NCI-H510A (cell line): ENCODE measurements at regions not wholly inside any gene's neighbourhood (a gene's known extent, or its start where the extent isn't known, plus 50 kb on each side); places are given as distances from the start of the nearest gene placed in this dataset.
"Not testable (repeated sequence)": the region's sequence is repeated elsewhere in the genome, so short reads cannot be mapped to it uniquely, and the experiment has no call there.

Source experiments
- DNase-seq: peaks from one replicate; lab custom pipeline; 2025; lab: John Stamatoyannopoulos, UW

DNA sequence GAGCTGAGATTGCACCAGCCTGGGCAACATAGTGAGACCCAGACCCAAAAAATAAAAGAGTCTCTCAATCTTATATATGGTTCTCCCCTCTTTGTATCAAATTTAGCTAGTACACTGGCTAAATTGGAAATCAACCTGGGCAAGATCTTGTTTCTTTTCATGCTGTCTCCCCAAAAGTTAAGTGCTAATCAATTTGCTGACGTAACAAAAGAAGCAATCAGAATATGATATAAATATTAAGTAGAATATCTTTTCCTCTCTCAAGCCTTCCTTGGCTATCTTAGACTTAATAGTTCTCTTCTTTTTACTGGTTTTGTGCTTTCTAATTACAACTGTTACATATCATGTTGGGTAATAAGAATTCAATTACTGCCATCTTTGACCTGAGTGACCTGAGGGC, 258.9 kb downstream of the KCNRG start:
- no peak for DNase-seq

DNA sequence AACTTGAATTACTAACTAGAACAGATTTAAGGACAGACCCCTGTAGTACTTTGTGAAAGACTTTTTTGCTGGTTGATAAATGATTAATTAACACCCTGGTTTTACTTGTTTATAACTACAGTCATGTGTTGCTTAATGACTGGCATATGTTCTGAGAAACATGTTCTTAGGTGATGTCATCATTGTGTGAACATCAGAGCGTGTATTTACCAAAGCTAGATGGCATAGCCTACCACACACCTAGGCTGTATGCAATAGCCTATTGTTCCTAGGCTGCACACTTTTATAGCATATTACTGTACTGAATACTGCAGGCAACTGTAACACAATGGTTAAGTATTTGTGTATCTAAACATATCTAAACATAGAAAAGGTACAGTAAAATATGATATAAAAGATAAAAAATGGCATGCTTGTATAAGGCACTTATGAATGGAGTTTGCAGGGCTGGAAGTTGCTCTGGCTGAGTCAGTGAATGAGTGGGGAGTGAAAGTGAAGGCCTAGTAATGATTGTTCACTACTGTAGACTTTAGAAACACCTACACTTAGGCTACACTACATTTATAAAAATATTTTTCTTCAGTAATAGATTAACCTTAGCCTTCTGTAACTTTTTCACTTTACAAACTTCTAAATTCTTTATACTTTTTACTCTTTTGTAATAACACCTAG, 260.3 kb downstream of the KCNRG start:
- no peak for DNase-seq

DNA sequence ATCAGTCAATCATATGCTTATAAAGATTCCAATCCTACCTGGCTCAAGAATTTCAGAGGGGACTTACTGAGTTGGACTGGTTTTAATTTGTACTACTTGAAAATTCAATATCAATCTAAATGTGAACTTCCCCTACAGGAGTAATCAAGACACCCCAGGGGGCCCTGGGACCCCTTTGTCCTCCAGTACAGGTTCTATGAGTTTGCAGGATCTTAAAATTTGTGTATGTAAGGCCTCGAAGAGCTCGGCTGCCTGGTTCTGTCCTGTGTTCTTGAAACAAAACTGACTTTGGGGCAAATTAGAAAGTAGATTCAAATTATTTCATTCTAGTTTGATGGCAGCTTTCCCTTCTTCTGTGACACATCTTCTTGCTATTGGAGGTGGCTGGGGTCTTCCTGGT, 261.3 kb downstream of the KCNRG start:
- no peak for DNase-seq

DNA sequence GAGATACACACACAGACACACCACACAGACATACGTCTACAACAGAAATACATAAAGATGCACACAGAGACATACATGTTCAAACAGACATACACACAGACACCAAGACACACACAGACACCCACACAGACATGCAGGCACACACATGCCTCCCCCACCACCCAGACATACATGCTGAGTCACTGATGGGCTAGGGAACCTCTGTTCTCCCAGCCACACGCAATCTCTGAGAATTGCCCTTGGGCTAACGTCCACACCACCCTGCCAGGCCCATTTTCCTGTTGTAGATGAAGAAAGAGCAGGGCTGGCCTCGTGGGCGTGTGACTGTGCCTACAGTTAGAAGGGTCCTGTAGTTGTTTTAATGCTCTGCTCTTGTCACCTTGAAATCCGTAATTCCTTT, 261.9 kb downstream of the KCNRG start:
- DNase-seq: no peak

DNA sequence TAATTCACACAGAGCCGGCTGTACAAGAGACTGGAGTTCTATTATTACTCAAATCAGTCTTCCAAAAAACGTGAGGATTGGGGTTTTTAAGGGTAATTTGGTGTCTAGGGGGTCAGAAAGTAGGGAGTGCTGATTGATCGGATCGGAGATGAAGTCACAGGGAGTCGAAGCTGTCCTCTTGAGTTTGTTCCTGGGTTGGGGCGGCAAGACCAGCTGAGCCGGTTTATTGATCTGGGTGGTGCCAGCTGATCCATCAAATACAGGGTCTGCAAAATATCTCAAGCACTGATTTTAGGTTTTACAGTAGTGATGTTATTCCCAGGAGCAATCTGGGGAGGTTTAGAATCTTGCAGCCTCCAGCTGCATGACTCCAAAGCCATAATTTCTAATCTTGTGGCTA, 262.7 kb downstream of the KCNRG start:
- no peak for DNase-seq

DNA sequence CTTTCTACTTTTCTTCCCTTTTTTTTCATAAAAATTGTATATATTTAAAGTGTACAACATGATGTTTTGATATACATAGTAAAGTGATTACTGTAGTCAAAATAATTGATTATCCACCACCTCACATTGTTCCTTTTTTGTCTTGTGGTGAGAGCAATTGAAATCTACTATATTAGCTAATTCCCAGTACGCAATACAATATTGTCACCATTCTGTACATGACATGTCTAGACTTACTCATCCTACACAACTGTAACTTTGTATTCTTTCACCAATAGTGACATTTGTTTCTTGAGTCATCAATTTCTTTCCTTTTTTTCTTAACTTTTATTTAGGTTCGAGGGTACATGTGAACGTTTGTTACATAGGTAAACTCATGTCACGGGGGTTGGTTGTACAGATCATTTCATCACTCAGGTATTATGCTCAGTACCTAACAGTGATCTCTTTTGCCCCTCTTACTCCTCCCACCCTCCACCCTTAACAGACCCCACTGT, 265.2 kb downstream of the KCNRG start:
- no peak for DNase-seq

DNA sequence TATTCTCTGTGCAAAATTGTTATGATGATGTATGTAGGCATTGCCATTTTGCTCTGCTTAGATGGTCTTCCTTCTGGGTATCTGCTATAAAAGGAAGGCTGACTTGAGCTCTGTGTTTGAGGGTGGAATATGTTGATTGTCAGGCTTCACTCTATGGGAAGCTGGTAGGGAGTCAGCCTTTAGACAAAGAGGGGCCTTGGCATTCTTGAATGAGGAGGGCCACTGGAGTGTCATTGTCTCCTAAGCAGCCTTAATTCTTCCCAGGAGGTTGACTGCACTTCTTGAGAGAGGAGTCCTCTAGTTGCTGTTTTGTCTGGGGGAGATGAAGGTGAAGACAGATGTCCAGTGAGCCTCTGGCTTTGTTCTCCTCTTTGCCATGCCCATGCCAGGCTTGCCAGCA, 266.8 kb downstream of the KCNRG start:
- DNase-seq: no peak

DNA sequence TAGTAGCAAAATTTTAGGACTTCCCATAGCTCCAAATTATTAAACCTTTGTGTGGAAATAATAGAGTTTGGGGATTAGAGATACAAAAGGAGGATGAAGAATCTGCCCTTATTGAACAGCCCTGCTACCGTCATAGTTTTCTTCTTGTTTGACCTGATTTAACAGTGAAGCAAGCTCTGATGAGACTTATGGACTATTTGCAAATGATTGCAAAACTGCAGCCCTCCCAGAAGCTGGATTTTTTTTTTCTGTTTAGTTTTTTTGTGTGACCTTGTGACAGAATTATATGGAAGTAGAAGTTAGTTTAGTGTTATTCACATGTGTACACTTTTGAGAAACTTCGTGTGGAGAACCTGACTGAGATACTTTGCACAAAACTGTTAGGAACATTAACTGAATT, 267.8 kb downstream of the KCNRG start:
- no peak for DNase-seq

DNA sequence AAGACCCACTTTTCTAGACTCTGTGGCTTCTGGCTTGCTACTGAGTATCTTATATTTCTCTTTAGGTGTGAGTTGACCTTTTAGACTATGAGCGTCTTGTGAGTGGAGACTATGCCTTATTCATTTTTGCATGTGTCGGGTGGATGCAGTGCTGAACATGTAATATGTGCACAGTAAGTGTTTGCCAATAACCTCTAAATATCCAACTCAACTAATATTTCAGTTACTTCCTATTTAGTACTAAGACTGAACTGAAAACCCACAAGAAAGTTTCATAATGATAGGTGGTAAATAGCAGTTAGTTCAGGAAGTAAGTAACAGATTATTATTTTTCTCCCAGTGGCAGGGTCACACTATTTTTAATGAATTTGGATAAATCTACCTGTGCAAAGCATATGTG, 269.3 kb downstream of the KCNRG start:
- DNase-seq: no peak

DNA sequence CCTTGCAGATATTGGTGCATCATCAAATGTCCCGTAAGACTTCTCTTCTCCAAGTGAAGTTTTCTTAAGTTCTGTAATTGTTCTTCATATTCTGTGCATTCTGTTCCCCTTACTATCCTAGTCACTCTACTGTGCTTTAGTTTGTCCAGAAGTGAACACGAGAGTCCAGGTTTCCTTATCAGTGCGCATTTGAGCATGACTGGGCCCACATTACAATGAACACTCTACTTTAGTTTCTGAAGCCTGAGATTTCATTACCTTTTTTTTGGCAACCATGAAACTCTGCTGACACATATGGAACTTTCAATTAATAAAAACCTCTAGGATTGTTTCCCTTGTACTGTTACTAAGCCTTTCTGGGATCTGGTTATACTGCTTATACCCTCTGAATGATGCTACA, 270.0 kb downstream of the KCNRG start:
- DNase-seq: no peak

DNA sequence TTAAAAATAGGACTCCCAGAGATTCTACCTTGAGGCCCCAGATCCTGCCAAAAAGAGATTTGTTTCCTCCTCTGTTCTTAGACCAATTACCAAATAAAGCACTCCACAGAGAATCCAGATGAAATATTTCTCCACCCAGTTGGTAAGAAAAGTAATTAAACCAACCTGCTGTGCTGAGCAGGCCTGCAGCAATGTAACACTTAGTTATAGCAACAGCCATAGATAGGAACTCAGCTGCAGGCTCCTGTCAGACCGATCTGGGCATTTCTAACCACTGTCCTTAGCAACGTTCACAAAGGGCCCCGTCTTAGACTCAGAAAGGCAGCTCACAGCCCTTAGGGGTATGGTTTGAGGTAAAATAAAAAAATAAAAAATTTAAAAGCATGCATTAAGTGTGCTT, 271.1 kb downstream of the KCNRG start:
- no peak for DNase-seq

DNA sequence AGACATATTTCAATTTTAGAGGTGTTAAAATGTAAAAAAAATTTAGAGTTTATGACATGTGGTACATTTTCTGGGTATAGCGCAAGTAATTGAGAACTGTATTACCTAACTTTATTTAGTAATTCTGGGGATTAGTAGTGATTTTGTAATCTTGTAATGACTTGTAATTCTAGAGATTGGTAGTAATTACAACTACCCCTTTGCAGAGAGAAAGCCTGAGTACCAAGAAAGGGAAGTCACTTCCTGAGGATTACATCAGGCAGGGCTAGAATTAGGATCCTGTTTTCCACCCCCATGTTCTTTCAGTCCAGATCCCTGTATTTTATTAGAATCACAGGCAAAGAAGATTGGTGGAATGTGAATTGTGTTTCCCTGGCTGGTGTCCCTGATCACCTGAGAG, 274.9 kb downstream of the KCNRG start:
- DNase-seq: no peak

DNA sequence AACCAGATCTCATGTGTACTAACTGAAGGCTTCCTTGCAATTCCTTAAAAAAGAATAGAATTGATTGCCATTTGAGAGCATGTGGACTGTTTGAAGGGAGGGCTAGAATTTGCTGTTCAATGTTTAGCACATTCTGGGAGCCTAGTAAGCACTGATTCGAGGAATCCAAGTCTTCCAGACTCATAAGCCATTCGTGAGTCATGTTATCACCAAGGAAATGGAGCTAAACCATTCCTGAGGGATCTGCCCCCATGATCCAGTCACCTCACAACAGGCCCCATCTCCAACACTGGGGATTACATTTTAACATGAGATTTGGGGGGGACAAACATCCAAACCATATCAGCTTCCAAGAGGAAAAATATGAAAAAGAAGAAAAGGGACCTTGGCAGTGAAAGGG, 276.4 kb downstream of the KCNRG start:
- no peak for DNase-seq

DNA sequence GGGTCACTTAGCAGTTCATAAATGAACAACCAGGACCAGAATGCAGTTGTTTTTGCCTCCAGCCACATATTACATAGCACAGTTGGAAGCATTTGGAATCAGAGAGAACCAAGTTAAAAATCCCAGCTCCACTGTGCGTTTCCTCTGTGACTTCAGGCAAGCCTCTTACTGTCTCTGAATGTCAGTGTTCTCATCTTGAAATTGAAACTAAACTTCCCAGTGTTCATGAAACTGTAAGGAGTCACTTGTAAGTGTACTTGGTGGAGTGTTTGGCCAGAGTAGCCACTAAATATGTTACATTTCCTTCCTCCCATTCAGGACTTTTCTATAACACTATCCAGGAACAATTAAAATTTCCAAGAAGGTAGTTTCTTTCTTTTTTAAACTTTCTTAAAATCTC, 276.8 kb downstream of the KCNRG start:
- no peak for DNase-seq

DNA sequence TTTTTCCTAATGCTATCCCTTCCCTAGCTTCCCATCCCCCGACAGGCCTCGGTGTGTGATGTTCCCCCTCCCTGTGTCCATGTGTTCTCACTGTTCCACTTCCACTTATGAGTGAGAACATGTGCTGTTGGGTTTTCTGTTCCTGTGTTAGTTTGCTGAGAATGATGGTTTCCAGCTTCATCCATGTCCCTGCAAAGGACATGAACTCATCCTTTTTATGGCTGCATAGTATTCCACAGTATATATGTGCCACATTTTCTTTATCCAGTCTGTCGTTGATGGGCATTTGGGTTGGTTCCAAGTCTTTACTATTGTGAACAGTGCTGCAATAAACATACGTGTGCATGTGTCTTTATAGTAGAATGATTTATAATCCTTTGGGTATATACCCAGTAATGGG, 279.2 kb downstream of the KCNRG start:
- DNase-seq: not testable (repeated sequence)

DNA sequence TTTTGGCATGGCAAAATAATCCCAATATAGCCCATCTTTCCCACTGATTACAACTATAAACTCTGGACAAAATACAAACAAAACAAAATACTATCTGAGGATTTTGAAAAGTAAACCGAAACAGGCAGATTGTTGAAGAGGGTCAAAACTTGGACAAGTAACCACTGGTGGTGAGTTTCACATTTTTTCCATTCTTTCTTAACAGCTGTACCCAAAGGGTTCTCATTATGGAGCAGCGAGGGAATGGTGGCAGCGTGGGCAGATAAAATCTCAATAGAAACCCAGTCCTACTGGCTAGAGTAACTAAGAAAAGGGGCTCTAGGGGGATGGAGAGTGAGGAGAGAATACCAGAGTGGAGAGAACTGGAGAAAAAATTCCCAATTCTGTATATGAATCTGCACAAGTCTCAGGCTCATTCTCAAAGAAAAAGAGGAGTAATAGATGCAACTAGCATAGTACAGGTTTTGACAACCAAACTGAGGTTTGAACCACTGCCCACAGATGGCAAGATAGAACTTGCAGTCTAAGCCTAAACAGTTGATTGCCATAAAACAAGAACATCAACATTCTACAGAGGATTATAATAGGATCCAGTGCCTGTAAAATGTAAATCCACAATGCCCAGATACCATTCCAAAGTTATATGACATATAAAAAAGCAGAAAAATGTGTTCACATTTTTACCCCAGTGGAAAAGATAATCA, 284.5 kb downstream of the KCNRG start:
- no peak for DNase-seq

DNA sequence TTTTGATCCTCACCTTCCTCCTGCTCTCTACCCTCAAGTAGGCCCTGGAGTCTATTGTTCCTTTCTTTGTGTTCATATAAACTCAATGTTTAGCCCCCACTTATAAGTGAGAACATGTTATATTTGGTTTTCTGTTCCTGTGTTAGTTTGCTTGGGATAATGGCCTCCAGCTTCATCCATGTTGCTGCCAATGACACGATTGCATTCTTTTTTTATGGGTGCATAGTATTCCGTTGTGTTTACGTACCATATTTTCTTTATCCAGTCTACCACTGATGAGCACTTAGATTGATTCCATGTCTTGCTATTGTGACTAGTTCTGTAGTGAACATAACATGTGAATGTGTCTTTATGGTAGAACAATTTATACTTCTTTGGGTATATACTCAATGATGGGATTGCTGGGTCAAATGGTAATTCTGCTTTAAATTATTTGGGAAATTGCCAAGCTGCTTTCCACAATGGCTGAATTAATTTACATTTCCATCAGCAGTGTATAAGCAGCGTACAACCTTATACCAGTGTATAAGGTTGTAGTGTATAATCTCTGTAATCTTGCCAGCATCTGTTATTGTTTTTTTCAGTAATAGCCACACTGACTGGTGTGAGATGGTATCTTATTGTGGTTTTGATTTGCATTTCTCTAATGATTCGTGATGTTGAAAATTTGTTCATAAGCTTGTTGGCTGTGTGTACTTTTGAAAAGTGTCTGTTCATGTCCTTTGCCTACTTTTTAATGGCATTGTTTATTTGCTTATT, 288.9 kb downstream of the KCNRG start:
- no peak for DNase-seq

DNA sequence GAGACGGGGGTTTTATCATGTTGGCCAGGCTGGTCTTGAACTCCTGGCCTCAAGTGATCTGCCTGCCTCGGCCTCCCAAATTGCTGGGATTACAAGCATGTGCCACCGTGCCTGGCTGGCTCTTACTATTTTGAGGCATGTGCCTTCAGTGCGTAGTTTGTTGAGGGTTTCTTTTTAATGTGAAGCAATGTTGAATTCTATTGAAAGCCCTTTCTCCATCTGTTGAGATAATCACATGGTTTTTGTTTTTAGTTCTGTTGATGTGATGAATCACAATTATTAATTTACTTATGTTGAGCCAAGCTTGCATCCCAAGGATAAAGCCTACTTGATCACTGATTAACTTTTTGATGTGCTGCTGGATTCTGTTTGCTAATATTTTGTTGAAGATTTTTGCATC, 290.9 kb downstream of the KCNRG start:
- DNase-seq: no peak

DNA sequence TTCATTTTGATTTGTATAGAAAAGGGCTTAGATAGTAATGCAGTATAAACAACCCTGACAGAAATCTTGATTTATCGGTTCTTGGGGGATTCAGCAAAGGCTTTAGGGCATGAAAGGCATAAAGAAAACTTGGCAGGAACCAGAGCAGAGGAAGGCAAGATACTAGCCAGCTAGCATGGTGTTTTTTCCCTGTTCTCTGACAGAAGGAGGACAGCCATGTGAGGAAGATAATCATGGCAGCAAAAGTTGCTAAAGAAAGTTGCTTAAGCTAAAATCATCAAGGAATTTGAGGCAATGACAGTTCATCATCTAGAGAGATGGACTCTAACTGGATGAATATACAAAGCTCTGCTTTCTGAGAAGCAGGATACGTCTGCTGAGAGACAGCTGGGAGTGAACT, 294.1 kb downstream of the KCNRG start:
- DNase-seq: no peak

DNA sequence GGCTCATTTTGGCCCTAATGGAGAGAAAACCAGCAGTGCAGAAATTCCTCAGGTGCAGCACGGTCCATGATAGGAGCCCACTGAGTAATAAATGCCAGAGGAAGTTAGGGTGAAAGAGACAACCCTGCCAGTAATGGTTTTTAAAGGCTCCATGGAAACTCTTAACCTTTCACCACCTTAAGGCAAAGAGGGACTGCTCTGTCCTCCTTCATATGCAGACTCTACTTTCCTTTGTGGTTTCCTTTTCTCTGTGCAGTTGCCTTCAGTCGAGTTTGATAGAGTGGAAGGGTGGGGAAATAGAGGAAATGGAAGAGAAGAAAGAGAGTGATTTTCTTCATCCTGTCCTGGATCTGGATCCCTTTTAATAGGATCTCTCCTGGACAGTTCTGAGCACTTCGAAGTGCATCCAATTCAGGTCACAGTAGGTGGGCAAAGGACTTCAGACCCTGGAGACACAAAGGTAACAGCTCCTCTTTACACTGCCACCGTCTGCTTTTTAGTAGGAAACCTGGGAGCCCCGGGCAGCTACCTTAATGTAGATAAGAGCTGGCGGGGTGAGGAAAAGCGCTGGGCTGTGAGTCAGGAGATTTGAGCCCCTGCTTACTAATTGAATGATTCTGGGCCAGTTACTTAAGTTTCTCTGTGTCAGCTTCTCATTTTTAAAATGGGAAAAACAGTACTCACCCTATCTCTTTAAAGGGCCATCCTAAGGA, 294.8 kb downstream of the KCNRG start:
- no peak for DNase-seq

DNA sequence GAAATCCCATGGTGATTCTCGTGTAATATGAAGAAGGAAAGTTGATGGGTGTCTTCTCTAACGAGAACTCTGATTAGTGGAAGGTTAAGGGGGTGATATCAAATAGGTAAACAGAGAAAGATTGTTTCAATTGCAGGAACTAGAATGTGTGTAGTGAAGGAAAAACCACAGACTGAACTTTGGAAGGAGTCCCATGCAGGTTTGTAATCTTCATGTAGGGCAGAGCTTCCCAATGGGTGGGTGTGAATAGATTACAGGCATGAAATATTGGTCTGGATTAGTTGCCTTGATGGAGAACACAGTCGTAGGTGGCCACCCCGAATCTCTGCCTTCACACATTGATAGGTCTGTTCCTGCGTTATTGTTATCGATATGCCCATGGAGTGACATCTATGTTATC, 295.5 kb downstream of the KCNRG start:
- DNase-seq: no peak

DNA sequence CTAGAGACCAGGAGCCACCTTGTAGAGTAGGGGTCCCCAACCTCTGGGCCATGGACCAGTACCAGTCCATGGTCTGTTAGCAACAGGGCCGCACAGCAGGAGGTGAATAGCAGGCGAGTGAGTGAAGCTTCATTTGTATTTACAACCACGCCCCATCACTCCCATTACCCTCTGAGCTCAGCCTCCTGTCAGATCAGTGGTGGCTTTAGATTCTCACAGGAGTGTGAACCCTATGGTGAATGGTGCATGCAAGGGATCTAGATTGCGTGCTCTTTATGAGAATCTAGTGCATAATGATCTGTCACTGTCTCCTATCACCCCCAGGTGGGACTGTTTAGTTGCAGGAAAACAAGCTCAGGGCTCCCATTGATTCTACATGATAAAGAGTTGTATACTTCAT, 303.6 kb downstream of the KCNRG start:
- DNase-seq: no peak
